Stomach (tissue), 8 donors: ENCODE measurements at regions not wholly inside any gene's neighbourhood (a gene's known extent, or its start where the extent isn't known, plus 50 kb on each side); places are given as distances from the start of the nearest gene placed in this dataset.
A peak's percentile ranks its signal among the peaks of the same experiment; 100 is the strongest.
"Not testable (repeated sequence)": the region's sequence is repeated elsewhere in the genome, so short reads cannot be mapped to it uniquely, and the experiment has no call there.

Source experiments
- DNase-seq, 2 donors: peaks; one replicate each; pipeline versions ENCODE4 v3.0.0 to v3.0.0-alpha.2; 2013 to 2019
- H3K27ac ChIP-seq, 5 donors: fragments of 200-600 bp in 4 of 5; sonication (generic) in 4 of 5; one replicate each; pipeline ENCODE4 v1.5.1; 2013 to 2019; ENCODE audit warnings: mild to moderate bottlenecking in 1 of 5, moderate library complexity in 1 of 5
- H3K27me3 ChIP-seq, 3 donors: fragments of 200-600 bp; sonication (generic); one replicate each; pipeline ENCODE4 v1.5.1; 2017 to 2019; ENCODE audit warnings: mixed run types in 1 of 3
- H3K36me3 ChIP-seq, 4 donors: fragments of 200-600 bp; sonication (generic); 1 replicate in 3 of 4; 2 replicates in 1 of 4; pipeline ENCODE4 v1.5.1; 2016 to 2019
- H3K4me1 ChIP-seq, 4 donors: fragments of 200-600 bp; sonication (generic); one replicate each; pipeline ENCODE4 v1.5.1; 2016 to 2019
- H3K4me3 ChIP-seq, 4 donors: fragments of 200-600 bp; sonication (generic) in 3 of 4; one replicate each; pipeline ENCODE4 v1.5.1; 2016 to 2019; ENCODE audit warnings: mild to moderate bottlenecking in 1 of 4
- H3K9me3 ChIP-seq, 4 donors: fragments of 200-600 bp; sonication (generic); one replicate each; pipeline ENCODE4 v1.5.1; 2016 to 2019
- CTCF ChIP-seq, 7 experiments: fragments of 450-650 bp in 4 of 7; fragments of 200-600 bp in 3 of 7; sonication (generic) in 3 of 7; IDR thresholded peaks; one replicate each; pipeline ENCODE4 v1.5.1; 2016 to 2019; ENCODE audit warnings: antibody characterized with exemption in 7 of 7, control low read depth in 2 of 7, mild to moderate bottlenecking in 1 of 7
- EP300 ChIP-seq: sonication (generic); formaldehyde crosslinking; IDR thresholded peaks from one replicate; pipeline ENCODE4 v1.6.1; 2017; ENCODE audit warnings: antibody characterized with exemption
- POLR2A ChIP-seq, 4 donors: fragments of 450-650 bp; IDR thresholded peaks; one replicate each; pipeline ENCODE4 v1.6.1; 2016; ENCODE audit warnings: antibody characterized with exemption in 4 of 4, control low read depth in 2 of 4, mild to moderate bottlenecking in 1 of 4, moderate library complexity in 1 of 4
- POLR2AphosphoS5 ChIP-seq, 3 donors: sonication (generic); formaldehyde crosslinking; IDR thresholded peaks; one replicate each; pipeline ENCODE4 v1.6.1; 2016; ENCODE audit warnings: antibody characterized with exemption in 3 of 3
- WGBS, 5 donors: extraction: QIAGEN DNeasy Blood & Tissue Kit in 3 of 5; methylation state at CpG; one replicate each; pipeline versions ENCODE4 v1.1.5 to v1.1.7; 2013 to 2018; 5-methylcytosine and 5-hydroxymethylcytosine counted together
- intact Hi-C: fragments of 100-400 bp; cut with DNase I; formaldehyde crosslinking; loops from one replicate; pipeline ENCODE4 v1.15.1; 2023; ENCODE audit warnings: low total_unique reads
- donor health status: healthy with polysubstance abuse.
- donor health status: Bipolar disorder and iron deficiency.
- donor health status: healthy.

- TF ChIP-seq POLR2A (IDR thresholded peaks at IDR 0.05), result no peak
- TF ChIP-seq CTCF (IDR thresholded peaks at IDR 0.05), result no peak
- H3K27me3 ChIP-seq, result no peaks in the 10 kb centered on the region
- DNase-seq, result peak in 1 of 2 donors; percentile 3
- no peak overlapping the region for H3K4me3 ChIP-seq
- no peaks in the 10 kb centered on the region for H3K4me1 ChIP-seq
- WGBS, 5 donors, result 13 to 59% (median 25%) methylated on average over 1 of the region's 1 CpG
- intact Hi-C loops, result no loop called here
- peaks cover 0 to 11% (median 0%) of the 10 kb centered on the region in 4 donors for H3K9me3 ChIP-seq
- H3K27ac ChIP-seq, result no peak overlapping the region
- no peaks in the 10 kb centered on the region for H3K36me3 ChIP-seq
These were observed 117.8 kb upstream of the EDA2R start for GRCh38 chrX:66756717-66757116.

GRCh38 chrX:66751136-66751782 is 112.4 kb upstream of the EDA2R start:
- H3K9me3 ChIP-seq, result peaks cover 0 to 23% (median 0%) of the 10 kb centered on the region in 4 donors
- TF ChIP-seq POLR2A (IDR thresholded peaks at IDR 0.05) (no peak), EP300 (no peak), POLR2AphosphoS5 (IDR thresholded peaks at IDR 0.05) (no peak), CTCF (IDR thresholded peaks at IDR 0.05) (no peak)
- no peak overlapping the region for H3K27ac ChIP-seq
- no peak overlapping the region for H3K4me3 ChIP-seq
- H3K4me1 ChIP-seq, result no peaks in the 10 kb centered on the region
- peaks cover 0 to 3% (median 0%) of the 10 kb centered on the region in 3 donors for H3K27me3 ChIP-seq
- no peaks in the 10 kb centered on the region for H3K36me3 ChIP-seq
- 39 to 70% (median 47%) methylated on average over 2 of the region's 2 CpGs for WGBS, 5 donors
- intact Hi-C loops, result no loop called here
- no peak for DNase-seq

DNA sequence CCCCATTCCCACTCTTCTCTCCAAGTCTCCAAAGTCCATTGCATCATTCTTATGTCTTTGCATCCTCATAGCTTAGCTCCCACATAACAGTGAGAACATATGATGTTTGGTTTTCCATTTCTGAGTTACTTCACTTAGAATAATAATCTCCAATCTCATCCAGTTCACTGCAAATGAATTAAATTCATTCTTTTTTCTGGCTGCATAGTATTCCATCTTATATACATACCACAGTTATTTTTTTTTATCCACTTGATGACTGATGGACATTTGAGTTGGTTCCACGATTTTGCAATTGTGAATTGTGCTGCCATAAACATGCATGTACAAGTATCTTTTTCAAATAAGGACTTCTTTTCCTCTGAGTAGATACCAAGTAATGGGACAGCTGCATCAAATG is 105.6 kb upstream of the EDA2R start:
- H3K27ac ChIP-seq, H3K4me3 ChIP-seq, H3K27me3 ChIP-seq, H3K4me1 ChIP-seq, H3K36me3 ChIP-seq, DNase-seq, intact Hi-C loops: not testable (repeated sequence)
- WGBS, 5 donors, result 42 to 72% (median 55%) methylated on average over 1 of the region's 1 CpG
- peaks cover 0 to 16% (median 10%) of the 10 kb centered on the region in 4 donors for H3K9me3 ChIP-seq

- Histone ChIP-seq H3K27ac (no peak overlapping the region), H3K27me3 (no peaks in the 10 kb centered on the region), H3K4me3 (no peak overlapping the region), H3K4me1 (no peaks in the 10 kb centered on the region), H3K9me3 (no peaks in the 10 kb centered on the region), H3K36me3 (no peaks in the 10 kb centered on the region)
- intact Hi-C loops, result no loop called here
- TF ChIP-seq POLR2A (IDR thresholded peaks at IDR 0.05) (no peak), CTCF (IDR thresholded peaks at IDR 0.05) (peak in 1 of 7 experiments; percentile 10), EP300 (no peak)
- DNase-seq, result peak in 1 of 2 donors; percentile 9
- WGBS, 5 donors, result 21 to 52% (median 26%) methylated on average over 2 of the region's 2 CpGs
These were observed 92.5 kb upstream of the EDA2R start for GRCh38 chrX:66731398-66731797.

- H3K36me3 ChIP-seq, result no peaks in the 10 kb centered on the region
- no peak for TF ChIP-seq EP300
- TF ChIP-seq POLR2A (IDR thresholded peaks at IDR 0.05), result no peak
- TF ChIP-seq POLR2AphosphoS5 (IDR thresholded peaks at IDR 0.05), result no peak
- peak in 4 of 7 experiments; percentile 12 to 27 (median 20) for TF ChIP-seq CTCF (IDR thresholded peaks at IDR 0.05)
- DNase-seq, result peak; percentile 32 to 64
- H3K9me3 ChIP-seq, result peaks cover 0 to 11% (median under 1%) of the 10 kb centered on the region in 4 donors
- WGBS, 5 donors, result 3 to 27% (median 7%) methylated on average over 15 to 21 of the region's 21 CpGs
- H3K27me3 ChIP-seq, result no peaks in the 10 kb centered on the region
- no peak overlapping the region for H3K27ac ChIP-seq
- intact Hi-C loops, result no loop called here
- no peaks in the 10 kb centered on the region for H3K4me1 ChIP-seq
- H3K4me3 ChIP-seq, result peak overlapping the region in 3 of 4 donors; percentile 17 to 39 (median 29)
These were observed 90.0 kb upstream of the EDA2R start for GRCh38 chrX:66728818-66729271.
